Glutamatergic neuron (in vitro differentiated cells): ENCODE measurements at regions not wholly inside any gene's neighbourhood (a gene's known extent, or its start where the extent isn't known, plus 50 kb on each side); places are given as distances from the start of the nearest gene placed in this dataset.

Experiments
- DNase-seq: peaks from one replicate; pipeline ENCODE4 v3.0.0; 2022
- H3K27ac Mint-ChIP-seq: one replicate; pipeline ENCODE4 v1.8.0; 2020; ENCODE audit warnings: mild to moderate bottlenecking, mixed read lengths, inconsistent platforms; ENCODE audit not compliant: unreplicated experiment
- H3K27me3 Mint-ChIP-seq: one replicate; pipeline ENCODE4 v1.8.0; 2020; ENCODE audit warnings: mild to moderate bottlenecking, moderate library complexity, mixed read lengths, inconsistent platforms; ENCODE audit not compliant: unreplicated experiment
- H3K36me3 Mint-ChIP-seq: one replicate; pipeline ENCODE4 v1.8.0; 2020; ENCODE audit warnings: mild to moderate bottlenecking, mixed read lengths, inconsistent platforms; ENCODE audit not compliant: unreplicated experiment
- H3K4me1 Mint-ChIP-seq: one replicate; pipeline ENCODE4 v1.8.0; 2020; ENCODE audit warnings: mild to moderate bottlenecking, low read depth, mixed read lengths, inconsistent platforms; ENCODE audit not compliant: unreplicated experiment
- H3K4me3 Mint-ChIP-seq: one replicate; pipeline ENCODE4 v1.8.0; 2020; ENCODE audit warnings: mild to moderate bottlenecking, mixed read lengths, inconsistent platforms; ENCODE audit not compliant: unreplicated experiment
- H3K9me3 Mint-ChIP-seq: one replicate; pipeline ENCODE4 v1.8.0; 2020; ENCODE audit warnings: mild to moderate bottlenecking, moderate library complexity, mixed read lengths, inconsistent platforms; ENCODE audit not compliant: unreplicated experiment
- TF ChIP-seq, protein P1 (sequence below): fragments of 200-600 bp; sonication (generic); IDR thresholded peaks from one replicate; pipeline ENCODE4 v1.5.0; 2021; ENCODE audit not compliant: partially characterized antibody, unreplicated experiment

GRCh38 chr5:112005623-112005930, 248.6 kb upstream of the NREP start:
- H3K27ac Mint-ChIP-seq: no peak overlapping the region
- no peaks in the 10 kb centered on the region for H3K27me3 Mint-ChIP-seq
- TF ChIP-seq, protein P1, sequence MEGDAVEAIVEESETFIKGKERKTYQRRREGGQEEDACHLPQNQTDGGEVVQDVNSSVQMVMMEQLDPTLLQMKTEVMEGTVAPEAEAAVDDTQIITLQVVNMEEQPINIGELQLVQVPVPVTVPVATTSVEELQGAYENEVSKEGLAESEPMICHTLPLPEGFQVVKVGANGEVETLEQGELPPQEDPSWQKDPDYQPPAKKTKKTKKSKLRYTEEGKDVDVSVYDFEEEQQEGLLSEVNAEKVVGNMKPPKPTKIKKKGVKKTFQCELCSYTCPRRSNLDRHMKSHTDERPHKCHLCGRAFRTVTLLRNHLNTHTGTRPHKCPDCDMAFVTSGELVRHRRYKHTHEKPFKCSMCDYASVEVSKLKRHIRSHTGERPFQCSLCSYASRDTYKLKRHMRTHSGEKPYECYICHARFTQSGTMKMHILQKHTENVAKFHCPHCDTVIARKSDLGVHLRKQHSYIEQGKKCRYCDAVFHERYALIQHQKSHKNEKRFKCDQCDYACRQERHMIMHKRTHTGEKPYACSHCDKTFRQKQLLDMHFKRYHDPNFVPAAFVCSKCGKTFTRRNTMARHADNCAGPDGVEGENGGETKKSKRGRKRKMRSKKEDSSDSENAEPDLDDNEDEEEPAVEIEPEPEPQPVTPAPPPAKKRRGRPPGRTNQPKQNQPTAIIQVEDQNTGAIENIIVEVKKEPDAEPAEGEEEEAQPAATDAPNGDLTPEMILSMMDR: no peak
- DNase-seq: no peak
- H3K9me3 Mint-ChIP-seq: no peaks in the 10 kb centered on the region
- H3K4me1 Mint-ChIP-seq: peaks cover 1% of the 10 kb centered on the region
- no peak overlapping the region for H3K4me3 Mint-ChIP-seq
- H3K36me3 Mint-ChIP-seq: no peaks in the 10 kb centered on the region

GRCh38 chr5:112004867-112005622, 248.1 kb upstream of the NREP start:
- H3K36me3 Mint-ChIP-seq: no peaks in the 10 kb centered on the region
- DNase-seq: no peak
- H3K4me1 Mint-ChIP-seq: peaks cover 1% of the 10 kb centered on the region
- no peak overlapping the region for H3K27ac Mint-ChIP-seq
- no peaks in the 10 kb centered on the region for H3K9me3 Mint-ChIP-seq
- TF ChIP-seq, protein P1: no peak
- no peaks in the 10 kb centered on the region for H3K27me3 Mint-ChIP-seq
- H3K4me3 Mint-ChIP-seq: no peak overlapping the region

- no peak for DNase-seq
- TF ChIP-seq, protein P1: no peak
- peaks cover 1% of the 10 kb centered on the region for H3K4me1 Mint-ChIP-seq
Observed at GRCh38 chr5:112002376-112002775, 245.4 kb upstream of the NREP start.

GRCh38 chr5:111999286-111999685, 242.3 kb upstream of the NREP start:
- peaks cover 1% of the 10 kb centered on the region for H3K27me3 Mint-ChIP-seq
- DNase-seq: no peak
- no peaks in the 10 kb centered on the region for H3K9me3 Mint-ChIP-seq
- no peak overlapping the region for H3K4me3 Mint-ChIP-seq
- no peaks in the 10 kb centered on the region for H3K36me3 Mint-ChIP-seq
- no peaks in the 10 kb centered on the region for H3K4me1 Mint-ChIP-seq
- TF ChIP-seq, protein P1: no peak
- H3K27ac Mint-ChIP-seq: no peak overlapping the region

More at GRCh38 chr5:112002376-112002775, 245.4 kb upstream of the NREP start:
- no peaks in the 10 kb centered on the region for H3K9me3 Mint-ChIP-seq
- no peak overlapping the region for H3K27ac Mint-ChIP-seq
- H3K27me3 Mint-ChIP-seq: no peaks in the 10 kb centered on the region
- H3K4me3 Mint-ChIP-seq: no peak overlapping the region
- no peaks in the 10 kb centered on the region for H3K36me3 Mint-ChIP-seq

GRCh38 chr5:111998871-111999270, 241.9 kb upstream of the NREP start:
- no peak overlapping the region for H3K4me3 Mint-ChIP-seq
- peaks cover under 1% of the 10 kb centered on the region for H3K36me3 Mint-ChIP-seq
- no peaks in the 10 kb centered on the region for H3K9me3 Mint-ChIP-seq
- H3K27me3 Mint-ChIP-seq: peaks cover 1% of the 10 kb centered on the region
- no peak overlapping the region for H3K27ac Mint-ChIP-seq
- no peaks in the 10 kb centered on the region for H3K4me1 Mint-ChIP-seq
- DNase-seq: no peak
- TF ChIP-seq, protein P1: no peak
